ENCODE measurements at regions not wholly inside any gene's neighbourhood (a gene's known extent, or its start where the extent isn't known, plus 50 kb on each side); places are given as distances from the start of the nearest gene placed in this dataset.

GRCh38 chr9:30178610-30179009, 2205.8 kb upstream of the ACO1 start:
- FAIRE-seq (no peak), DNase-seq (ENCODE audit: extremely low read depth in 1 of 4, low spot score in 3 of 4) (no peak), ATAC-seq (no peak)
- POLR2A ChIA-PET = no interaction called here
- intact Hi-C loops (cut with micrococcal nuclease) = no loop called here
- no peaks in the 10 kb centered on the region for H3K9me3 ChIP-seq (replicated peaks; ENCODE audit: control insufficient read depth, insufficient read depth, low read depth, low read length)
- no peak overlapping the region for H3K4me3 ChIP-seq
- H3K79me2 ChIP-seq (ENCODE audit: control insufficient read depth, insufficient read depth, low read length) = no peaks in the 10 kb centered on the region
- H3K9ac ChIP-seq (ENCODE audit: insufficient read depth in 1 of 2, low read depth in 2 of 2, low read length in 2 of 2) = no peak overlapping the region
- H4K20me1 ChIP-seq (replicated peaks; ENCODE audit: control insufficient read depth, insufficient read depth, low read length) = no peaks in the 10 kb centered on the region
- no peaks in the 10 kb centered on the region for H3K27me3 ChIP-seq (ENCODE audit: control insufficient read depth in 2 of 2, insufficient read depth in 2 of 2, low read length in 2 of 2)
- TF ChIP-seq ARNT (IDR thresholded peaks at IDR 0.05) (no peak), BHLHE40 (IDR thresholded peaks at IDR 0.05; ENCODE audit: low read length) (no peak), SLC30A9 (CRISPR knock-in tag; IDR thresholded peaks at IDR 0.05) (no peak), ATF1 (CRISPR knock-in tag; IDR thresholded peaks at IDR 0.05) (no peak), ATF1 (tag; IDR thresholded peaks at IDR 0.05) (no peak), ELF1 (tag; IDR thresholded peaks at IDR 0.05) (no peak), ZNF695 (CRISPR knock-in tag; IDR thresholded peaks at IDR 0.05) (no peak)
- in situ Hi-C loops (cut with MboI) = no loop called here
- H3K4me2 ChIP-seq (ENCODE audit: insufficient read depth, low read length) = no peak overlapping the region
- no peak overlapping the region for H2AFZ ChIP-seq (ENCODE audit: low read depth, low read length)
- no peaks in the 10 kb centered on the region for H3K4me1 ChIP-seq (replicated peaks in 1 of 2; ENCODE audit: control insufficient read depth in 2 of 2, insufficient read depth in 2 of 2, low read length in 2 of 2)
- H3K9me1 ChIP-seq (ENCODE audit: control insufficient read depth, insufficient read depth, low read length) = no peaks in the 10 kb centered on the region
- H3K27ac ChIP-seq (ENCODE audit: extremely low read depth, low read depth, low read length) = no peak overlapping the region
- CTCF ChIA-PET (ENCODE audit: low intra/inter-chr PET ratio) = no interaction called here
- no peaks in the 10 kb centered on the region for H3K36me3 ChIP-seq (ENCODE audit: control insufficient read depth, insufficient read depth, low read length)
- no TSS peak for BruUV-seq (replicated peaks)

- no peak overlapping the region for H3K27ac ChIP-seq (ENCODE audit: extremely low read depth, low read depth, low read length)
- DNase-seq (ENCODE audit: extremely low read depth in 1 of 4, low spot score in 3 of 4) (no peak), FAIRE-seq (no peak), ATAC-seq (no peak)
- no TSS peak for BruUV-seq (replicated peaks)
- H3K36me3 ChIP-seq (ENCODE audit: control insufficient read depth, insufficient read depth, low read length) = no peaks in the 10 kb centered on the region
- CTCF ChIA-PET (ENCODE audit: low intra/inter-chr PET ratio) = no interaction called here
- no peak overlapping the region for H3K9ac ChIP-seq (ENCODE audit: insufficient read depth in 1 of 2, low read depth in 2 of 2, low read length in 2 of 2)
- POLR2A ChIA-PET = no interaction called here
- H2AFZ ChIP-seq (ENCODE audit: low read depth, low read length) = no peak overlapping the region
- TF ChIP-seq MBD1 (CRISPR knock-in tag; IDR thresholded peaks at IDR 0.05) (no peak), DPF2 (IDR thresholded peaks at IDR 0.05) (no peak), ZNF12 (CRISPR knock-in tag; IDR thresholded peaks at IDR 0.05) (no peak), MAFF (IDR thresholded peaks at IDR 0.05; ENCODE audit: low read length) (no peak), HINFP (tag; conservative IDR thresholded peaks at IDR 0.05; ENCODE audit: low read depth) (no peak), ZNF449 (CRISPR knock-in tag; IDR thresholded peaks at IDR 0.05) (no peak)
- in situ Hi-C loops (cut with MboI) = no loop called here
- no peaks in the 10 kb centered on the region for H3K27me3 ChIP-seq (ENCODE audit: control insufficient read depth in 2 of 2, insufficient read depth in 2 of 2, low read length in 2 of 2)
- intact Hi-C loops (cut with micrococcal nuclease) = no loop called here
- no CpG with 5 or more reads among the region's 6 CpGs for whole genome bisulfite sequencing (ENCODE audit: insufficient coverage, low coverage, missing lambda C conversion rate)
- no peaks in the 10 kb centered on the region for H3K9me3 ChIP-seq (replicated peaks; ENCODE audit: control insufficient read depth, insufficient read depth, low read depth, low read length)
- H3K9me1 ChIP-seq (ENCODE audit: control insufficient read depth, insufficient read depth, low read length) = no peaks in the 10 kb centered on the region
- no peaks in the 10 kb centered on the region for H3K79me2 ChIP-seq (ENCODE audit: control insufficient read depth, insufficient read depth, low read length)
- H3K4me1 ChIP-seq (replicated peaks in 1 of 2; ENCODE audit: control insufficient read depth in 2 of 2, insufficient read depth in 2 of 2, low read length in 2 of 2) = no peaks in the 10 kb centered on the region
- H3K4me3 ChIP-seq = no peak overlapping the region
- H3K4me2 ChIP-seq (ENCODE audit: insufficient read depth, low read length) = no peak overlapping the region
- H4K20me1 ChIP-seq (replicated peaks; ENCODE audit: control insufficient read depth, insufficient read depth, low read length) = no peaks in the 10 kb centered on the region
Observed at GRCh38 chr9:30193421-30193820, 2191.0 kb upstream of the ACO1 start.

All from K562 (cell line).